Suppressor macrophage treated with lipopolysaccharide for 4 hours (primary cell): ENCODE measurements at regions not wholly inside any gene's neighbourhood (a gene's known extent, or its start where the extent isn't known, plus 50 kb on each side); places are given as distances from the start of the nearest gene placed in this dataset.
"Not testable (repeated sequence)": the region's sequence is repeated elsewhere in the genome, so short reads cannot be mapped to it uniquely, and the experiment has no call there.

Experiments
- DNase-seq: peaks from one replicate; pipeline ENCODE4 v3.0.0-alpha.2; 2020

- DNase-seq: no peak
These were observed 54.6 kb downstream of the DKK1 start for GRCh38 chr10:52368725-52369124.

GRCh38 chr10:52374207-52374606 is 60.1 kb downstream of the DKK1 start:
- DNase-seq: not testable (repeated sequence)

GRCh38 chr10:52376694-52377354 is 62.7 kb downstream of the DKK1 start:
- DNase-seq: no peak

- DNase-seq: no peak
These were observed 64.0 kb downstream of the DKK1 start for GRCh38 chr10:52378124-52378523.

GRCh38 chr10:52379287-52379686 is 65.2 kb downstream of the DKK1 start:
- DNase-seq: no peak

GRCh38 chr10:52383088-52383487 is 69.0 kb downstream of the DKK1 start:
- no peak for DNase-seq

- no peak for DNase-seq
These were observed 73.7 kb downstream of the DKK1 start for GRCh38 chr10:52387744-52388143.

GRCh38 chr10:52390388-52390787 is 76.3 kb downstream of the DKK1 start:
- DNase-seq: no peak

- no peak for DNase-seq
These were observed 78.0 kb downstream of the DKK1 start for GRCh38 chr10:52391927-52392602.

- no peak for DNase-seq
These were observed 80.2 kb downstream of the DKK1 start for GRCh38 chr10:52394246-52394645.

- no peak for DNase-seq
These were observed 86.5 kb downstream of the DKK1 start for GRCh38 chr10:52400562-52400961.

- not testable (repeated sequence) for DNase-seq
These were observed 89.7 kb downstream of the DKK1 start for GRCh38 chr10:52403801-52404200.

- no peak for DNase-seq
These were observed 95.1 kb downstream of the DKK1 start for GRCh38 chr10:52409195-52409594.

GRCh38 chr10:52409928-52410327 is 95.8 kb downstream of the DKK1 start:
- no peak for DNase-seq

- no peak for DNase-seq
These were observed 96.8 kb downstream of the DKK1 start for GRCh38 chr10:52410916-52411315.

- no peak for DNase-seq
These were observed 105.2 kb downstream of the DKK1 start for GRCh38 chr10:52419281-52419680.

GRCh38 chr10:52420656-52421055 is 106.6 kb downstream of the DKK1 start:
- DNase-seq: no peak

GRCh38 chr10:52423369-52423768 is 109.3 kb downstream of the DKK1 start:
- DNase-seq: no peak

GRCh38 chr10:52424341-52424740 is 110.3 kb downstream of the DKK1 start:
- no peak for DNase-seq

GRCh38 chr10:52434734-52435133 is 120.7 kb downstream of the DKK1 start:
- DNase-seq: no peak

GRCh38 chr10:52436664-52437063 is 122.6 kb downstream of the DKK1 start:
- DNase-seq: no peak

- peak; percentile 25 for DNase-seq
These were observed 123.1 kb downstream of the DKK1 start for GRCh38 chr10:52437205-52437646.

GRCh38 chr10:52438119-52438518 is 124.0 kb downstream of the DKK1 start:
- DNase-seq: no peak

GRCh38 chr10:52440612-52441285 is 126.7 kb downstream of the DKK1 start:
- DNase-seq: no peak
